ENCODE measurements at regions not wholly inside any gene's neighbourhood (a gene's known extent, or its start where the extent isn't known, plus 50 kb on each side); places are given as distances from the start of the nearest gene placed in this dataset.

GRCh38 chr20:59448196-59448595, 147.8 kb downstream of the EDN3 start:
- H3K27me3 ChIP-seq = no peaks in the 10 kb centered on the region

GRCh38 chr20:59448851-59449444, 148.5 kb downstream of the EDN3 start:
- WGBS, 2 donors = 71 to 81% methylated on average over 12 of the region's 12 CpGs
- no peaks in the 10 kb centered on the region for H3K9me3 ChIP-seq
- H3K4me1 ChIP-seq = no peaks in the 10 kb centered on the region
- intact Hi-C loops (cut with DNase I; ENCODE audit: low total_unique reads) = no loop called here
- H3K27me3 ChIP-seq = no peaks in the 10 kb centered on the region
- H3K36me3 ChIP-seq (ENCODE audit: low read depth, missing control alignments) = no peaks in the 10 kb centered on the region
- no peak for DNase-seq
- no peak overlapping the region for H3K27ac ChIP-seq
- no peak overlapping the region for H3K4me3 ChIP-seq
- no peak for TF ChIP-seq CTCF (IDR thresholded peaks at IDR 0.05)
- TF ChIP-seq POLR2A (IDR thresholded peaks at IDR 0.05) = no peak

More at GRCh38 chr20:59448196-59448595, 147.8 kb downstream of the EDN3 start:
- Histone ChIP-seq H3K27ac (no peak overlapping the region), H3K4me1 (no peaks in the 10 kb centered on the region), H3K36me3 (ENCODE audit: low read depth, missing control alignments) (no peaks in the 10 kb centered on the region), H3K9me3 (no peaks in the 10 kb centered on the region), H3K4me3 (no peak overlapping the region)
- TF ChIP-seq POLR2A (IDR thresholded peaks at IDR 0.05) = no peak
- TF ChIP-seq CTCF (IDR thresholded peaks at IDR 0.05) = no peak
- intact Hi-C loops (cut with DNase I; ENCODE audit: low total_unique reads) = no loop called here
- 71 to 82% methylated on average over 4 of the region's 4 CpGs for WGBS, 2 donors
- no peak for DNase-seq

GRCh38 chr20:59451066-59451630, 150.7 kb downstream of the EDN3 start:
- WGBS, 2 donors = 87 to 89% methylated on average over 8 of the region's 8 CpGs
- DNase-seq = no peak
- H3K36me3 ChIP-seq (ENCODE audit: low read depth, missing control alignments) = no peaks in the 10 kb centered on the region
- H3K27me3 ChIP-seq = no peaks in the 10 kb centered on the region
- peaks cover 8% of the 10 kb centered on the region for H3K4me1 ChIP-seq
- intact Hi-C loops (cut with DNase I; ENCODE audit: low total_unique reads) = no loop called here
- no peak for TF ChIP-seq POLR2A (IDR thresholded peaks at IDR 0.05)
- TF ChIP-seq CTCF (IDR thresholded peaks at IDR 0.05) = no peak
- H3K27ac ChIP-seq = no peak overlapping the region
- no peak overlapping the region for H3K4me3 ChIP-seq
- no peaks in the 10 kb centered on the region for H3K9me3 ChIP-seq

GRCh38 chr20:59451641-59452040, 151.2 kb downstream of the EDN3 start:
- H3K36me3 ChIP-seq (ENCODE audit: low read depth, missing control alignments) = no peaks in the 10 kb centered on the region
- H3K4me3 ChIP-seq = no peak overlapping the region
- 72 to 75% methylated on average over 4 of the region's 4 CpGs for WGBS, 2 donors
- TF ChIP-seq CTCF (IDR thresholded peaks at IDR 0.05) (no peak), POLR2A (IDR thresholded peaks at IDR 0.05) (no peak)
- no peaks in the 10 kb centered on the region for H3K9me3 ChIP-seq
- intact Hi-C loops (cut with DNase I; ENCODE audit: low total_unique reads) = no loop called here
- DNase-seq = no peak
- H3K27ac ChIP-seq = no peak overlapping the region
- peaks cover 13% of the 10 kb centered on the region for H3K4me1 ChIP-seq
- no peaks in the 10 kb centered on the region for H3K27me3 ChIP-seq

GRCh38 chr20:59452856-59453255, 151.5 kb upstream of the PHACTR3 start:
- intact Hi-C loops (cut with DNase I; ENCODE audit: low total_unique reads) = no loop called here
- no peaks in the 10 kb centered on the region for H3K27me3 ChIP-seq
- DNase-seq = no peak
- no peak overlapping the region for H3K4me3 ChIP-seq
- no peaks in the 10 kb centered on the region for H3K36me3 ChIP-seq (ENCODE audit: low read depth, missing control alignments)
- no peak overlapping the region for H3K27ac ChIP-seq
- TF ChIP-seq CTCF (IDR thresholded peaks at IDR 0.05) (no peak), POLR2A (IDR thresholded peaks at IDR 0.05) (no peak)
- H3K9me3 ChIP-seq = no peaks in the 10 kb centered on the region
- peaks cover 18% of the 10 kb centered on the region for H3K4me1 ChIP-seq
- 79 to 94% methylated on average over 13 of the region's 13 CpGs for WGBS, 2 donors

Data from testis (tissue), 2 donors.